Osteoblast (primary cell): ENCODE measurements at regions not wholly inside any gene's neighbourhood (a gene's known extent, or its start where the extent isn't known, plus 50 kb on each side); places are given as distances from the start of the nearest gene placed in this dataset.
"Not testable (repeated sequence)": the region's sequence is repeated elsewhere in the genome, so short reads cannot be mapped to it uniquely, and the experiment has no call there.

Experiments used
- DNase-seq: peaks from one replicate; pipeline ENCODE4 v3.0.0; 2011; ENCODE audit warnings: low spot score, mixed read lengths; ENCODE audit not compliant: insufficient read length; ENCODE audit errors: missing footprints
- H2AFZ ChIP-seq: 2 replicates; pipeline ENCODE4 v1.6.0; 2011; ENCODE audit warnings: mild to moderate bottlenecking, low read length
- H3K27ac ChIP-seq: 2 replicates; pipeline ENCODE4 v1.5.1; 2011; ENCODE audit warnings: mild to moderate bottlenecking, low read depth, low read length, moderate library complexity
- H3K27me3 ChIP-seq: 2 replicates; pipeline ENCODE4 v1.6.0; 2012; ENCODE audit warnings: mild to moderate bottlenecking, control low read depth, inconsistent platforms, low read length, moderate library complexity; ENCODE audit not compliant: insufficient read depth
- H3K36me3 ChIP-seq: 2 replicates; pipeline ENCODE4 v1.5.1; 2011; ENCODE audit warnings: mild to moderate bottlenecking, low read length, control low read depth, moderate library complexity; ENCODE audit not compliant: insufficient read depth
- H3K4me1 ChIP-seq: 2 replicates; pipeline ENCODE4 v1.5.1; 2011; ENCODE audit warnings: mild to moderate bottlenecking, low read length, control low read depth, moderate library complexity; ENCODE audit not compliant: insufficient read depth
- H3K4me2 ChIP-seq: 2 replicates; pipeline ENCODE4 v1.6.0; 2011; ENCODE audit warnings: mild to moderate bottlenecking, low read length; ENCODE audit not compliant: insufficient read depth
- H3K4me3 ChIP-seq: fragments of 200-600 bp; sonication (generic); 3 replicates; pipeline ENCODE4 v1.5.1; 2012; ENCODE audit warnings: mild to moderate bottlenecking, low read length, inconsistent platforms; ENCODE audit not compliant: insufficient read depth
- H3K79me2 ChIP-seq: 2 replicates; pipeline ENCODE4 v1.6.0; 2012; ENCODE audit warnings: mild to moderate bottlenecking, low read length, control low read depth, inconsistent platforms; ENCODE audit not compliant: insufficient read depth
- H3K9me3 ChIP-seq: 2 replicates; pipeline ENCODE4 v1.5.1; 2011; ENCODE audit warnings: low read depth, low read length, control low read depth
- H4K20me1 ChIP-seq: 2 replicates; pipeline ENCODE4 v1.6.0; 2012; ENCODE audit warnings: mild to moderate bottlenecking, low read length, control low read depth; ENCODE audit not compliant: insufficient read depth
- TF ChIP-seq, protein P1 (sequence below): IDR thresholded peaks from 2 replicates; pipeline ENCODE4 v1.5.1; 2011; ENCODE audit warnings: mild to moderate bottlenecking, low read depth, low read length, moderate library complexity; ENCODE audit errors: extremely low read depth

DNA sequence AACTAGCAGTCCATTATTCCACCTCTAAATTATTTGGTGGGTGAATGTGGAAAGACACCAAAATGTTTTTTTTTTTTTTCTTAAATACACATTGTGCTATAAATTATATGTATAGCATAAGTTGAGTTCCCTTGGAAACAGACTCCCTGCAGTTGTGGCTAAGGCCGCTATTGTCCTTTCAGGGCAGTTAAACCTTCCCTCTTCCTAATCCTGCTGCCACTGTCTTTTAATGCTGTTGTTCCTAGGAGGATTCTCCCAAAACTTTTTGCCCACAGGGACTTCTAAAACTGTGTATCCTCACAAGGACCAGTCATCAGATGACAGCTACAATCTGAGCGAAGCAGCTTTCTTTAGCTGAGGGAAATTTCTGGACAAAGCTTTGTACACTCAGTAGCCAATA lies 478.9 kb upstream of the CHORDC1 start:
- no peak overlapping the region for H3K4me3 ChIP-seq
- H3K27me3 ChIP-seq, result no peaks in the 10 kb centered on the region

DNA sequence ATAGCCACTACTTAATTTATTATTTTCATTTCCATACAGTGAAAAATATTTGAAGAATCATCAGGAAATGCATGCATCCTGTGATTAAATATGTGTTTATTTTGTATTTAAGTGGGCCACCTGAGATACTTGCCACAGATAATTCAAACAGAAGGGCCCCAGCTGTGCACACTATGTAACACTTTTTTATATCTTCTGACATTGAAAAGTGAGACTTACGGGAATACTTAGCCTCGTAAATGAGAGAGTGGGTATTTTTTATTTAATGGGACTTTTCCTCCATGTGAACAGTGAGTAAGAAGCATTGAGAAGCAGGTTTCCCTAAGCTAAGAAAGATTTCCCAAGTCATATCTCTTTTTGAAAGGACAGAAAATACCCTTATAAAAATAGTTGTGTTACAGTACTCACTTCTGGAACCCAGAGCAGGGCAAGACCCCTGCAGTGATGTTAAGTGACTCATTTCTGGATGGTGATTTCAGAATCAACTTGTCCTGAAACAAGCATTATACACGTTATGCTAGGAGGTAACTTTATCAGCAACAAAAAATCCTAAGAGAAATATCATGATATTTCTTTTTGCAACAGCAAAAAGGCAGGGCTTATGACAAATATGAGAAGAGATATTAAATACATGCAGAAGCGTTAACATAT lies 478.1 kb upstream of the CHORDC1 start:
- no peaks in the 10 kb centered on the region for H3K4me1 ChIP-seq
- no peaks in the 10 kb centered on the region for H3K79me2 ChIP-seq
- no peak overlapping the region for H2AFZ ChIP-seq
- no peaks in the 10 kb centered on the region for H3K9me3 ChIP-seq
- no peak overlapping the region for H3K4me2 ChIP-seq
- H3K4me3 ChIP-seq, result no peak overlapping the region
- no peak for DNase-seq
- no peaks in the 10 kb centered on the region for H4K20me1 ChIP-seq
- no peak overlapping the region for H3K27ac ChIP-seq
- TF ChIP-seq, protein P1, sequence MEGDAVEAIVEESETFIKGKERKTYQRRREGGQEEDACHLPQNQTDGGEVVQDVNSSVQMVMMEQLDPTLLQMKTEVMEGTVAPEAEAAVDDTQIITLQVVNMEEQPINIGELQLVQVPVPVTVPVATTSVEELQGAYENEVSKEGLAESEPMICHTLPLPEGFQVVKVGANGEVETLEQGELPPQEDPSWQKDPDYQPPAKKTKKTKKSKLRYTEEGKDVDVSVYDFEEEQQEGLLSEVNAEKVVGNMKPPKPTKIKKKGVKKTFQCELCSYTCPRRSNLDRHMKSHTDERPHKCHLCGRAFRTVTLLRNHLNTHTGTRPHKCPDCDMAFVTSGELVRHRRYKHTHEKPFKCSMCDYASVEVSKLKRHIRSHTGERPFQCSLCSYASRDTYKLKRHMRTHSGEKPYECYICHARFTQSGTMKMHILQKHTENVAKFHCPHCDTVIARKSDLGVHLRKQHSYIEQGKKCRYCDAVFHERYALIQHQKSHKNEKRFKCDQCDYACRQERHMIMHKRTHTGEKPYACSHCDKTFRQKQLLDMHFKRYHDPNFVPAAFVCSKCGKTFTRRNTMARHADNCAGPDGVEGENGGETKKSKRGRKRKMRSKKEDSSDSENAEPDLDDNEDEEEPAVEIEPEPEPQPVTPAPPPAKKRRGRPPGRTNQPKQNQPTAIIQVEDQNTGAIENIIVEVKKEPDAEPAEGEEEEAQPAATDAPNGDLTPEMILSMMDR, result no peak
- H3K36me3 ChIP-seq, result no peaks in the 10 kb centered on the region
- H3K27me3 ChIP-seq, result no peaks in the 10 kb centered on the region

More for the DNA sequence above, 478.9 kb upstream of the CHORDC1 start:
- Histone ChIP-seq H3K27ac (no peak overlapping the region), H3K79me2 (no peaks in the 10 kb centered on the region), H3K36me3 (no peaks in the 10 kb centered on the region), H4K20me1 (no peaks in the 10 kb centered on the region), H2AFZ (no peak overlapping the region), H3K9me3 (no peaks in the 10 kb centered on the region), H3K4me1 (no peaks in the 10 kb centered on the region), H3K4me2 (no peak overlapping the region)
- no peak for DNase-seq
- TF ChIP-seq, protein P1, result no peak

DNA sequence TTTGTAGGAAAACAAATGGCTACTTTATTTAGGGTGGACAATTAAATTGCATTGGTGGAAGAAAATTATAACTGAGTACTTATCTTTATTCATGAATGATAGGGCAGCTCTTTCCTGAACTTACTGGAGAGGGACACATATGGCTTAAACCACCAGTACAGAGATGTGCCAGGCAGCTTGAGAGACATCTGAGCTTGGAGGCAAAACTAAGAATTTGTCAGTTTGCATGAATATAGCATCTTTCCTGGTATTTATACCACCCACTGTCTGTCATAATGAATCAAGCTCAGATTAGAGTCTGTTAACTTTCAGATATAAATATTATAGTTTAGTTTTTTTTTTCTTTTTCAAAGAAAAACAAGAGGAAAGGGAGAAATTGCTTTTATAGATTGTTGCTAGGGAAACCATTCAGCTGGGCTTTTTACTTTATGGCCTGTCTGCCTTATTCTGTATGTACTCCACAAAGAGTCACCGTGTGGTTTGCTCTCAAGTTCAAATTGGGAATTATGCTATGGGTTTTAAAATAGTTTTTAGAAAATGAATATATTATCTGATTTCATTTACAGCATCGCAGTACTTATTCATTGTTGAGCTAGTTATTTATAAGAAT lies 477.0 kb upstream of the CHORDC1 start:
- Histone ChIP-seq H2AFZ (no peak overlapping the region), H3K4me2 (no peak overlapping the region), H3K4me3 (no peak overlapping the region), H3K36me3 (no peaks in the 10 kb centered on the region), H3K79me2 (no peaks in the 10 kb centered on the region), H3K27me3 (no peaks in the 10 kb centered on the region), H3K27ac (no peak overlapping the region), H4K20me1 (no peaks in the 10 kb centered on the region), H3K9me3 (no peaks in the 10 kb centered on the region), H3K4me1 (no peaks in the 10 kb centered on the region)
- no peak for DNase-seq
- TF ChIP-seq, protein P1, result no peak

DNA sequence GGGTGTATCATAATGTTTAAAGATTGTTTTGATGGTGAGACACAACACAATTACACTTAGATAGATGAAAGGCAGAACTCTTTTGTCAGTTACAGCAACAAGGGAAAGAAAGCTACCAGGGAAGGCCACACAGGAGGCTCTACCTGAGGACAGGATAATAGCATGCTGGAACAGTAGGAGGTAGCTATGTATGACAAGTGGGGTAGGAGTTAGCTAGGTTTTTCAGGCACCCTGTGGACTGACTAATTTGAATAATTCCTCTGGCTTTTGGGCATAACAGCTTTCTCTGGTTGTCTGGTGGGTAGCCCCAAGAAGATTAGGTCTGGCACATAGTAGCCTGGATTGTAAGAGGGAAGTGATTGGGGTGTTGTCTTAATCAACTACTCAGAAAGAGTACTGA lies 475.4 kb upstream of the CHORDC1 start:
- H3K27ac ChIP-seq, result no peak overlapping the region
- DNase-seq, result no peak
- no peaks in the 10 kb centered on the region for H3K27me3 ChIP-seq
- no peak overlapping the region for H3K4me3 ChIP-seq
- no peaks in the 10 kb centered on the region for H4K20me1 ChIP-seq
- no peaks in the 10 kb centered on the region for H3K4me1 ChIP-seq
- H3K36me3 ChIP-seq, result no peaks in the 10 kb centered on the region
- H3K79me2 ChIP-seq, result no peaks in the 10 kb centered on the region
- no peaks in the 10 kb centered on the region for H3K9me3 ChIP-seq
- no peak overlapping the region for H2AFZ ChIP-seq
- no peak overlapping the region for H3K4me2 ChIP-seq
- TF ChIP-seq, protein P1, result no peak

DNA sequence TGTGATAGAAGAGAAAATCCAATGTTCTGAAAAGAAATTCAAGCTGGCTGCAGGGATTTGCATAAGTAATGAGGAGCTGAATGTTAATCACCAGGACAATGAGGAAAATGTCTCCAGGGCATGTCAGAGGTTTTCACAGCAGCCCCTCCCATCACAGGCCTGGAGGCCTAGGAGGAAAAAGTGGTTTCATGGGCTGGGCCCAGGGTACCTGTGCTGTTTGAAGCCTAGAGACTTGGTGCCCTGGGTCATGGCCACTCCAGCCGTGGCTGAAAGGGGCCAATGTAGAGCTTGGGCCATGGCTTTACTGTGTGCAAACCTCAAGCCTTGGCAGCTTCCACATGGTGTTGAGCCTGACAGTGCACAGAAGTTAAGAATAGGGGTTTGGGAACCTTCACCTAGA lies 452.6 kb upstream of the CHORDC1 start:
- not testable (repeated sequence) for H3K27me3 ChIP-seq, H2AFZ ChIP-seq, H3K79me2 ChIP-seq, H3K27ac ChIP-seq, H3K4me1 ChIP-seq, DNase-seq, H3K4me2 ChIP-seq, H3K4me3 ChIP-seq, H4K20me1 ChIP-seq, H3K9me3 ChIP-seq, H3K36me3 ChIP-seq
